Neural progenitor cell (in vitro differentiated cells): ENCODE measurements at regions not wholly inside any gene's neighbourhood (a gene's known extent, or its start where the extent isn't known, plus 50 kb on each side); places are given as distances from the start of the nearest gene placed in this dataset.

Experiments used
- DNase-seq: peaks from one replicate; pipeline ENCODE4 v3.0.0-alpha.2; 2016; ENCODE audit warnings: low spot score
- H2AFZ ChIP-seq: fragments of 200-600 bp; sonication (generic); replicated peaks from 2 replicates; pipeline ENCODE4 v1.6.1; 2016; ENCODE audit warnings: antibody characterized with exemption
- H3F3A ChIP-seq: fragments of 200-600 bp; sonication (generic); 2 replicates; pipeline ENCODE4 v1.6.1; 2016; ENCODE audit warnings: antibody characterized with exemption, low read depth
- H3K27ac ChIP-seq: fragments of 200-600 bp; sonication (generic); 2 replicates; pipeline ENCODE4 v1.5.1; 2016; ENCODE audit warnings: mild to moderate bottlenecking
- H3K27me3 ChIP-seq: fragments of 200-600 bp; sonication (generic); 2 replicates; pipeline ENCODE4 v1.6.1; 2016; ENCODE audit warnings: mild to moderate bottlenecking, moderate library complexity
- H3K36me3 ChIP-seq: fragments of 200-600 bp; sonication (generic); 2 replicates; pipeline ENCODE4 v1.5.1; 2016
- H3K4me1 ChIP-seq: fragments of 200-600 bp; sonication (generic); 2 replicates; pipeline ENCODE4 v1.6.1; 2016; ENCODE audit warnings: mixed run types
- H3K4me2 ChIP-seq: fragments of 200-600 bp; sonication (generic); 2 replicates; pipeline ENCODE4 v1.6.1; 2016
- H3K4me3 ChIP-seq: fragments of 200-600 bp; sonication (generic); 2 replicates; pipeline ENCODE4 v1.5.1; 2016
- H3K79me2 ChIP-seq: fragments of 200-600 bp; sonication (generic); 2 replicates; pipeline ENCODE4 v1.6.1; 2016; ENCODE audit warnings: low read depth
- H3K9ac ChIP-seq: fragments of 200-600 bp; sonication (generic); 2 replicates; pipeline ENCODE4 v1.6.1; 2016
- H3K9me3 ChIP-seq: fragments of 200-600 bp; sonication (generic); 2 replicates; pipeline ENCODE4 v1.5.1; 2016; ENCODE audit warnings: low read depth
- H4K20me1 ChIP-seq: fragments of 200-600 bp; sonication (generic); 2 replicates; pipeline ENCODE4 v1.6.1; 2016; ENCODE audit warnings: low read depth
- H3K27ac Mint-ChIP-seq: 3 replicates; pipeline ENCODE4 v1.8.0; 2021; ENCODE audit warnings: mixed read lengths
- H3K27me3 Mint-ChIP-seq: 2 replicates; pipeline ENCODE4 v1.8.0; 2022; ENCODE audit warnings: low read depth, mild to moderate bottlenecking, inconsistent platforms, moderate library complexity, mixed read lengths; ENCODE audit not compliant: insufficient read depth
- H3K36me3 Mint-ChIP-seq: 3 replicates; pipeline ENCODE4 v1.8.0; 2021; ENCODE audit warnings: mixed read lengths
- H3K4me1 Mint-ChIP-seq: 3 replicates; pipeline ENCODE4 v1.8.0; 2021; ENCODE audit warnings: mixed read lengths
- H3K4me3 Mint-ChIP-seq: 3 replicates; pipeline ENCODE4 v1.8.0; 2021; ENCODE audit warnings: mild to moderate bottlenecking, moderate library complexity, mixed read lengths
- H3K9me3 Mint-ChIP-seq: 3 replicates; pipeline ENCODE4 v1.8.0; 2020; ENCODE audit warnings: mixed read lengths
- CTCF ChIP-seq: fragments of 200-600 bp; sonication (generic); IDR thresholded peaks from 2 replicates; pipeline ENCODE4 v1.5.1; 2017; ENCODE audit warnings: antibody characterized with exemption, mild to moderate bottlenecking
- EZH2 ChIP-seq: fragments of 200-600 bp; sonication (generic); IDR thresholded peaks from 2 replicates; pipeline ENCODE4 v1.6.1; 2017; ENCODE audit warnings: antibody characterized with exemption, mild to moderate bottlenecking, moderate library complexity
- EZH2phosphoT487 ChIP-seq: fragments of 200-600 bp; sonication (generic); IDR thresholded peaks from 2 replicates; pipeline ENCODE4 v1.6.1; 2017; ENCODE audit warnings: antibody characterized with exemption

- Histone ChIP-seq H2AFZ (no peak overlapping the region), H3K9ac (no peak overlapping the region), H3K27ac (no peak overlapping the region), H3K4me2 (no peak overlapping the region), H4K20me1 (no peaks in the 10 kb centered on the region), H3K4me3 (no peak overlapping the region), H3K9me3 (no peaks in the 10 kb centered on the region), H3K79me2 (no peaks in the 10 kb centered on the region), H3F3A (no peaks in the 10 kb centered on the region), H3K27me3 (no peaks in the 10 kb centered on the region), H3K36me3 (no peaks in the 10 kb centered on the region), H3K4me1 (peaks cover 11% of the 10 kb centered on the region)
- TF ChIP-seq CTCF = no peak
- no peak for TF ChIP-seq EZH2phosphoT487
- TF ChIP-seq EZH2 = no peak
- DNase-seq = no peak
- H3K27ac Mint-ChIP-seq = no peak overlapping the region
- peaks cover 21% of the 10 kb centered on the region for H3K4me1 Mint-ChIP-seq
- peaks cover 2% of the 10 kb centered on the region for H3K36me3 Mint-ChIP-seq
- H3K9me3 Mint-ChIP-seq = no peaks in the 10 kb centered on the region
- no peak overlapping the region for H3K4me3 Mint-ChIP-seq
- H3K27me3 Mint-ChIP-seq = peaks cover 2% of the 10 kb centered on the region
Observed at GRCh38 chr10:33706746-33707145, 372.3 kb upstream of the NRP1 start.

- Histone ChIP-seq H3K36me3 (no peaks in the 10 kb centered on the region), H3K27me3 (no peaks in the 10 kb centered on the region), H3K9me3 (no peaks in the 10 kb centered on the region), H3K27ac (no peak overlapping the region), H3K79me2 (no peaks in the 10 kb centered on the region), H2AFZ (no peak overlapping the region), H3K4me3 (no peak overlapping the region), H3K4me1 (peaks cover 11% of the 10 kb centered on the region), H3F3A (no peaks in the 10 kb centered on the region), H3K4me2 (no peak overlapping the region), H3K9ac (no peak overlapping the region), H4K20me1 (no peaks in the 10 kb centered on the region)
- TF ChIP-seq EZH2 (no peak), EZH2phosphoT487 (no peak), CTCF (no peak)
- Mint-ChIP-seq H3K27me3 (peaks cover 2% of the 10 kb centered on the region), H3K4me1 (peaks cover 21% of the 10 kb centered on the region), H3K36me3 (peaks cover 2% of the 10 kb centered on the region), H3K27ac (no peak overlapping the region), H3K4me3 (no peak overlapping the region), H3K9me3 (no peaks in the 10 kb centered on the region)
- DNase-seq = no peak
Observed at GRCh38 chr10:33706191-33706590, 371.7 kb upstream of the NRP1 start.

- no peak overlapping the region for H3K4me3 ChIP-seq
- no peaks in the 10 kb centered on the region for H3F3A ChIP-seq
- H3K4me1 Mint-ChIP-seq = peaks cover 16% of the 10 kb centered on the region
- DNase-seq = peak; percentile 8
- H2AFZ ChIP-seq = peak overlapping the region; percentile 78
- peak overlapping the region; percentile 67 for H3K27ac Mint-ChIP-seq
- H3K36me3 ChIP-seq = no peaks in the 10 kb centered on the region
- H3K9ac ChIP-seq = no peak overlapping the region
- TF ChIP-seq EZH2 = no peak
- TF ChIP-seq CTCF = no peak
- TF ChIP-seq EZH2phosphoT487 = no peak
- no peaks in the 10 kb centered on the region for H3K9me3 ChIP-seq
- H3K4me2 ChIP-seq = peak overlapping the region; percentile 0
- H3K27me3 ChIP-seq = no peaks in the 10 kb centered on the region
- H4K20me1 ChIP-seq = no peaks in the 10 kb centered on the region
- H3K79me2 ChIP-seq = no peaks in the 10 kb centered on the region
- no peaks in the 10 kb centered on the region for H3K36me3 Mint-ChIP-seq
- no peak overlapping the region for H3K27ac ChIP-seq
- no peaks in the 10 kb centered on the region for H3K27me3 Mint-ChIP-seq
- no peaks in the 10 kb centered on the region for H3K9me3 Mint-ChIP-seq
- H3K4me1 ChIP-seq = peaks cover 11% of the 10 kb centered on the region
- no peak overlapping the region for H3K4me3 Mint-ChIP-seq
Observed at GRCh38 chr10:33704214-33704830, 369.9 kb upstream of the NRP1 start.
